ENCODE measurements at regions not wholly inside any gene's neighbourhood (a gene's known extent, or its start where the extent isn't known, plus 50 kb on each side); places are given as distances from the start of the nearest gene placed in this dataset.
"Not testable (repeated sequence)": the region's sequence is repeated elsewhere in the genome, so short reads cannot be mapped to it uniquely, and the experiment has no call there.

DNA sequence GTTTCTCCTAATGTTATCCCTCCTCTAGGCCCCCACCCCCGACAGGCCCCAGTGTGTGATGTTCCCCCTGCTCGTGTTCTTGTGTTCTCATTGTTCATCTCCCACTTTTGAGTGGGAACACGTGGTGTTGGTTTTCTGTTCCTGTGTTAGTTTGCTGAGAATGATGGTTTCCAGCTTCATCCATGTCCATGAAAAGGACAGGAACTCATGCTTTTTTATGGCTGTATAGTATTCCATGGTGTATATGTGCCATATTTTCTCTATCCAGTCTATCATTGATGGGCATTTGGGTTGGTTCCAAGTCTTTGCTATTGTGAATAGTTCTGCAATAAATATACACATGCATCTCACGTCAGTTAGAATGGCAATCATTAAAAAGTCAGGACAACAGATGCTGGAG is 305.9 kb downstream of the MED10 start:
- not testable (repeated sequence) for TF ChIP-seq POLR2A (IDR thresholded peaks at IDR 0.05; ENCODE audit: low read depth); CTCF (IDR thresholded peaks at IDR 0.05); POLR2AphosphoS5 (IDR thresholded peaks at IDR 0.05)
